Hematopoietic multipotent progenitor cell (in vitro differentiated cells): ENCODE measurements at regions not wholly inside any gene's neighbourhood (a gene's known extent, or its start where the extent isn't known, plus 50 kb on each side); places are given as distances from the start of the nearest gene placed in this dataset.

ENCODE experiments used
- DNase-seq, 3 donors: peaks; one replicate each; pipeline ENCODE4 v3.0.0-alpha.2; 2011 to 2015; ENCODE audit warnings: low read depth in 2 of 3, low spot score in 2 of 3

DNA sequence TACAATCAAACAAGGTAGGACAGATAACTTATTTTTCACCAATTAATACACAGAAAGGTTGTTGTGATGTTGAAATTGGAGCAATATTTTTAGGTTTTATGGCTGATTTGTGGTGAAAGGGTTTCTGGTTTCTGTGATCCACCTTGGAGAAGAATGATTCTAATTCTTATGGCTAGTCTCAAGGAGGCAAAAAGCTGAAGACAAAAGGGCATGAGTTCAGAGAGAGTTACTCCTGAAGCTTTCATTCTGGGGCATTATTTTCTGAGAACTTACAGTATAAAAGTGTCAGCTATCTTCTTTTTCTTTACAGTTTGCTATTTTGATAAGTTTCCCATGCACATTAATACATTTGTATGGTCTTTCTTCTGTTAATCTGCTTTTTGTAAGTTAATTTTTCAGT is 372.4 kb upstream of the CCDC179 start:
- no peak for DNase-seq

DNA sequence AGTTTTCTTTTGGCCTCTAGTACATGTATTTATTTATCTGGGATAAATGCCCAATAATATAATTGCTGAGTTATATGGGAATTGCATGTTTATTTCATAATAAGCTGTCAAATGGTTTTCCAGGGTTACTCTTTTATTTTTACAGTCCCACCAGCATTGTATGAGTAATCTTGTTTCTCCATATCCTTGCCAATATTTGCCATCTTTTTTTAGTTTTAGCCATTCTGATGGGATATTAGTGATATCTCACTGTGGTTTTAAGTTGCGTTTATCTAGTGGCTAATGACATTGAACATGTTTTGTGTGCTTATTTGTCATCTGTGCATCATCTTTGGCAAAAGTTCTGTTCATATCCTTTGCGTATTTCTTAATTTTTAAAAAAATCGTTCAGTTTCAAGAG is 372.8 kb upstream of the CCDC179 start:
- DNase-seq: no peak

DNA sequence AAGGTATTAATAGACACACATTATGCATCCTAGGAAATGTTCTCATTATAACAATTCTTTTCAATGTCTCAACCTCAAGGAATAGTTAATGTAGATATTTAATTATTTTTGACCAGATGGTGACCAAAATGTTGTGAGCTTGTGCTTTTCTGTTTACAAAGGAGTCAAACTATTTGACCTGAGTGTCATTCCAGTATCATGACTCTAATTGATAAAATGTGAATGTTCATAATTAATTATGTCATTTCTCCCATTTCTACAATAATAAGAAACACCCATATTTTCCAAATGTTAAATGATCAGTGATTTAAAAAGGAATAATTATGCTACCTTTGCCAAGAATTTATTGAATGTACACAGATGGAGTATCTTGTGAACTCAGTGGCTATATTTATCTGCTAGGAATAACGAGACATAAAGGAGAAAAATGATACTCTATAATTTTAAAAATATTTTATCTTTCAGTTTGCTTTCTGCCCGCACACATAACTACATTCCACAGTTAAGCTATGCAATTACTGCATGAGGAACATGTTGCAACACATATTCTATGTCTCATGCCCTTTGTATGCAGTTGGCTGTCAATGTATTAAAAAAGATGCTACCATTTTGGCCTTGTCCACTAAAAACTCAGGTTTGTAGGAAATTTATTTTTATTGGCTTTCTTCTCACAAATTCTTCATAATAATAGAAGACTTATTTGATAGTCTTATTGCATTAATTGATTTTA is 376.7 kb upstream of the CCDC179 start:
- DNase-seq: no peak

DNA sequence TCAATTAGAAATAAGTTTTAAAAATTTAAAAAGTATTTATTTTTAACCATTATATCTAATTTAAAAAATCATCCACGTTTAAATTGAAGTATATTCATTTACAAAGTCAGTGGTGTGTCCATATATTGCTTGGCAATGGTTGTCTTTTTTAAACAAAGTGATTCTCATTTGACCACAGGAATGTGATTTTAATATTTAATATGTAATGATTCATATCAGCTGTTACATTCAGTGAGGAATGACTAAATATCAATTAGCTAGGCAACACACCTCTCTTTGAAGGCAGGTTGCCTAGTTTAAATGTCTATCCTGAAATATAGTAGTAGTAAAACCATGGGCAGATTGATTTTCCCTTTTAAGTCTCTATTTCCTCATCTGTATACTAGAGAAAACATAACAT is 392.2 kb upstream of the CCDC179 start:
- no peak for DNase-seq

DNA sequence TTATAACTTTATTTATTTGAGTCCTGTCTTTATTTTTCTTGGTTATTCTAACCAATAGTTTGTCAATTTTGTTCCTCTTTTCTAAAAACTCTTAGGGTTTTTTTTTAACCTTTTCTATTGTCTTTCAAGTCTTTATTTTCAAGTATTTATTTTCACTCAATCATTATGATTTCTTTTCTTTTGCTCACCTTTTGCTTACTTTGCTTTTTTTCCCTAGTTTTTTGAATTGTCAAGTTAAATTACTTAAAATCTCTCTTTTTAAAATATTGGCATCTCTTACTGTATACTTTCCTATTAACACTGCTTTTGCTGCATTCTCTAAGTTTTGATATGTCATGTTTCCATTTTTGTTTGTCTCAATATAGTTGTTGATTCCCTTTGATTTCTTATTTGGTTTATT is 396.8 kb upstream of the CCDC179 start:
- no peak for DNase-seq

DNA sequence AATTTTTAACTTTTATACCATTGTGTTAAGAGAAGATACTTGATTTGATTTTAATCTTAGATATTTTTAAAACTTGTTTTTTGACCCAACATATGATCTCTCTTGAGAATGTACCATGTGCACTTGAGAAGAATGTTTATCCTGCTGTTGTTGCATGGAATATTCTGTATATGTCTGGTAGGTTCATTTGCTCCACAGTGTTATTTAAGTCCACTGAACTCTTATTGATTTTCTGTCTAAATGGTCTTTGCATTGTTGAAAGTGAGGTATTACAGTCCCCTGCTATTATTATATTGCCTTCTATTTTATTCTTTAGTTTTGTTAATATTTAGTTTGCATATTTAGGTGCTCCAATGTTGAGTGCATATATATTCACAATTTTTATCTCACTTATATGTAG is 397.3 kb upstream of the CCDC179 start:
- no peak for DNase-seq

DNA sequence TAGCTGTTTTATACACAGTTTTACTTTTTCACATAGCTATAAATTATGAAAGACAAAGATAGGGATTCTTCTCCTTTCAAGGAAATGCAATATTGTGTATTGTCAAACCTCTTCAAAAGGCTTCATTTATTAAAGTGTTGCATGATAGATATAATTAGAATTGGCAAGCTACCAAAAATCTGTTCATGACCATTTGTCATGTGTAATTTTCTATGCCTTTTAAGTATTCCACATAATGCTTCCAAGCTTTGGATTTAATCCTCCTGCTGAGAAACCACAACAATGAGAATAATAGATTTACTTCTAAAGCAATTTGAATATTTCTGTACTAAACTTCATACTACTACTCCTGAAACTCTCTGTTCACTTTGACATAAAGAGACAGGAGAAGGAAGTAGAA is 403.2 kb upstream of the CCDC179 start:
- no peak for DNase-seq

DNA sequence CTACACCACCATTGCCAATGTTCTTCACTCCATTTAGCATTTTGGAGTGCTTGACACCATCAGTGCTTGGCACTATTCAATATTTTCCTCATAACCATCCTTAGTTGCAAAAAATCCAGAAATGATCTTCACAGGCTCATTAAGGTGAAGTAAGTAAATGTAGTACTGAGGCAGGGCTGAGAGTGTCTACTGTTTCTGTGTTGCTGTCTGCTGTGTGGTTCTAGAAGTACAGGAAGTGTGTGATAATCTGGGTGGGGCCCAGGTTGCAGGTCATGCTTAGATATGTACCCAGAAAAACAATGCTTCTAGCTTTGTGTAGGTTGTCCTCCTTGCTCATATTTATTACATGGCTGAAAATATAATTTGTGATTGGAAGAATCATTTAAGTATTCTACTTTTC is 411.8 kb upstream of the CCDC179 start:
- DNase-seq: no peak

DNA sequence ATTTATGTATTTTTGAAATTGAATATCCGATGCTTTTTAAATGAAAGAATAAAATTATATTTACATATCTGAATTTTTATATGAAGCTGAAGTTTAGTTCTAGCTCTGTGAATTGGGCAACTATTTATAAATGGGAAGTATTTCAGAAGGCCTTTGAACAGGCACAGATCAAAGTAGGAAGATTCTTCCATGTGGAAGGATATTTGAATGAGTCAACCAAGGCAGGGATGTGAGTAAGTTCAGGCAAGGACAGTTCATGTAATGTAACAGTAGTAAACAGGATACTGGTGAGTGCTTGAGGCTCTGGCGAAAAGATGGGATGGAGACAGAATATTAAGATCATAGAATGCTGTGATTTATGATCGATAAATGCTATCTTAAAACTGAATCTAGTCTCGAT is 417.8 kb upstream of the CCDC179 start:
- no peak for DNase-seq

DNA sequence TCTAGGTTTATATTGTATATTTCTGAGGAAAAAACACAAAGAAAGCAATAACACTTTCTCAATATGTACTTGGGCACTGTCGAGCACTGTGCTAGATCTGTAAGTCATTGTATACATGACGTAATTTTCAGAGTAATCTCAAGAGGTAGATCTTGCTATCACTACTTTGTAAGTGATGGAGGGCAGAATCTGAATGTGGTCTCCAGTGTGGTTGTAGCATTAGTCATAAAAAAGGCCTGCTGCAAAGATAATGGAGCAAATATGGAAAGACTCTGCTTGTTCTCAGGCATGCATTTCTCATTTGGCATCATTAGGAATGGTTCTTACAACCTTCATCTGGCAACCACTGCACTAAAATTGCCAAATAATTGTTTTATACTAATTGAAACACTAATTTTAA is 419.8 kb upstream of the CCDC179 start:
- no peak for DNase-seq

DNA sequence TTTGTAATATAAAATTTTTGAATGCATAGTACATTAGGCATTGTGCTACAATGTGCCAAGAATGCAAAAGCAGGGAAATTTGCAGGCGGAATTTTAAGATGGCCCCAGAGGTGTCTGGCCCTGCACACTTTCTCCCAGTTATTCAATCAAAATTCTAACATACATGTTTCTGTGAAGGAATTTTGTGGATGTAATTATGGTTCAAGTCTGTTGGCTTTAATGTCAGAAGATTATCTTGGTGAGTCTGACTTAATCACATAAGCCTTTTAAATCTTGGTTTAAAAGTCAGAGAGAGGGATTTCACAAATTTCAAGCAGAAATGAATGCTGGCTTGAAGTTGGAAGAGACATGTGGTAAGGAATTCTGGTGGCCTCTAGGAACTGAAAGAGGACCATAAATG is 423.4 kb upstream of the CCDC179 start:
- no peak for DNase-seq

DNA sequence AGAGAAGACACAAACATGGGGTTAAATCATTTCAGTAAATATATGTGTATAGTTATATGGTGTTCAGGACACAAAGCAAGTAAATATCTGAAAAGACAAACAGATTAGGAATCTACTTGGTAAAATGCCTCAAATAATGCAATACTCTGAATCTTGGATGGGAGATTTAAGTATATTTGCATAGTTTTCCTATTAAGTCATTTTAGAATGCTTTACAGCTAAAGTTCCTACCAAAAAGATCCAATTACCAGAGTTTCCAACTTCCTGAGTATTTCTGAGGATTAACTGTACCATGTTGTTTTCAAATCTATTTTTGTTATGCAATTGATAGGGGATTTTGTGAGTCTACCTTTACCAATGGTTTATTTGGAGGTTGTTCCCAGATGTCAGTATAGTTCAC is 424.4 kb upstream of the CCDC179 start:
- no peak for DNase-seq

DNA sequence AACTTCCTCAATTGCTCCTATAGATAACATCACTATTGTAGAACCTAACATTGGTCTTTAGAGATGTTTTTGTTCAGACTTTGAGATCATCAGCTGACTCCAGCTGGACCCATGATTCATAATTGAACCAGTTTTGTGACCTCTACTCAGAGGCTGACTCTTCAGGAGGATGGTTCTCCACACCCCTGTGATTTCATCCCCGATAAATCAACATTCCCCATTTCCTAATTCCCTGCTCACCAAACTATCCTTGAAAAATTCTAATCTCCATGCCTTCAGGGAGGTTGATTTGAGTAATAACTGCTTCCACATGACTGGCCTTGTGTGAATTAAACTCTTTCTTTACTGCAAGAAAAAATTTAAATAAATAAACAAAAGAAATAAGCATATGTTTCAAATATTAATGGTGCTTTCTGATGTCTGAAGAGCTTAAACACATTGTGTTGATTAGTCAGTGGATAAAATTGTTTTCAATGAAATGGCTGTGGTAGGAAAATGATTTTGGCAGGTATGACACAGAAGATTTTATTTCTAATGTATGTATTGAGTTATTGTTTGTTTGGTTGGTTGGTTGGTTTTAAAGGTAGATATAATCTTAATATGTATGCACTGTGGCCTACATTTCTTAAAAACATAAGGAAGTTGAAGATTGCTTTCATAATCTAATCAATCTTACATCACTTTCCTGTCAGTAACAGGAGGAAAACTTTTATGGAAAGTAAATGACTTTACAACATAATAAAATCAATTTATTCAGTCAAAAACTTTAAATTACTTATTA is 427.9 kb upstream of the CCDC179 start:
- DNase-seq: no peak

DNA sequence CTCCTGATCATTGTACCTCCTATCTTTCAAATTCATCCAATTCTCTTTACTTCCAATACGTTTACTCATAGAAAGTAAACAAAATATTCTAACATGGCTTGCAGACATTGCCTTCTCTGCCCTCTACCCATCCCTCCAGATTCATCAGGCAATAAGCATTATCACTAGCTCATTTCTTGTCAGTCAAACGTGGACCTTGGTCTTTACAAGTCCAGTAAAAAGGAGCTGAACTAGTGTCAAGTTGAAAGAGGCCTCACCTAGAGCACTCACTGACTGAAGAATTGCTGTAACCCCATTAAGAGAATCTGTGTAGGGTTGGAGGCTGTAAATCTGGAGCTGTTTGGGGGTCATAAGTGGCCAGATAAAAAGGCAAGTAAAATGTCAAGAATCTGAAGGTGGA is 435.0 kb upstream of the CCDC179 start:
- DNase-seq: no peak

DNA sequence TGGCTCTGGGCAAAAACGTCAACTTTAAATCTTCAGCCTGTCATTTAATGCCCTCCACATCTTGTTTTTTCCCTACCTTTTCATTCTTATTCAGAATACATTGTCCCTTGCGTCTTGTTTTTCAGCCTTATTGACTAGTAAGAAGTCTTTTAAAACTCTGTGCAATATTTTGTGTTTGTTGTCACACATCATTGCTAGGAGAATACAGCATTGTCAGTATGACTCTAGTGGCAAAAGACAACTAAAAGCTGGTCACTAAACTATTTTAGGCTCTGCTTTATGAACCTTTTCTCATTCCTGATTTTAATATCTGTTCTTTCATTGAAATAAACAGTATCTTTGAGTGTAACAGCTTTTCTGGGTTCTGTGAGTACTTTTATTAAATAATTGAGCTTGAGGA is 447.8 kb upstream of the CCDC179 start:
- no peak for DNase-seq

DNA sequence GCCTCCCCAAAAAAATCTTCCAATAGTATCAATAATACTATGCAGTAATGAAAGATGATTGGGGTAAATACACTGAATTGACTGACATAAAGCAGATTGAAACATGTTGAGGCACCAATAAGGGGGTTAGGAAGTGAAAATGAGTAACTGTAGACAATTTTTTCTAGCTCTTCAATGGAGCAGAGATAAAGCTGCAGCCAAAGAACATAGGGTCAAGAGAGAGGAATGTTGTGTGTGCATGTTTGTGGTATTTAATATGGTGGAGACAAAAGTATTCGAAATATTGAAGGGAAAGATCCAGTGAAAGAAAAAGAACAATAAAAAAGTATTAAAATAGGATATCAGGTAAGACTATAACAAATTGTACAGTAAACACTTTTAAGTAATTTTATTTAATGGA is 450.0 kb upstream of the CCDC179 start:
- no peak for DNase-seq

DNA sequence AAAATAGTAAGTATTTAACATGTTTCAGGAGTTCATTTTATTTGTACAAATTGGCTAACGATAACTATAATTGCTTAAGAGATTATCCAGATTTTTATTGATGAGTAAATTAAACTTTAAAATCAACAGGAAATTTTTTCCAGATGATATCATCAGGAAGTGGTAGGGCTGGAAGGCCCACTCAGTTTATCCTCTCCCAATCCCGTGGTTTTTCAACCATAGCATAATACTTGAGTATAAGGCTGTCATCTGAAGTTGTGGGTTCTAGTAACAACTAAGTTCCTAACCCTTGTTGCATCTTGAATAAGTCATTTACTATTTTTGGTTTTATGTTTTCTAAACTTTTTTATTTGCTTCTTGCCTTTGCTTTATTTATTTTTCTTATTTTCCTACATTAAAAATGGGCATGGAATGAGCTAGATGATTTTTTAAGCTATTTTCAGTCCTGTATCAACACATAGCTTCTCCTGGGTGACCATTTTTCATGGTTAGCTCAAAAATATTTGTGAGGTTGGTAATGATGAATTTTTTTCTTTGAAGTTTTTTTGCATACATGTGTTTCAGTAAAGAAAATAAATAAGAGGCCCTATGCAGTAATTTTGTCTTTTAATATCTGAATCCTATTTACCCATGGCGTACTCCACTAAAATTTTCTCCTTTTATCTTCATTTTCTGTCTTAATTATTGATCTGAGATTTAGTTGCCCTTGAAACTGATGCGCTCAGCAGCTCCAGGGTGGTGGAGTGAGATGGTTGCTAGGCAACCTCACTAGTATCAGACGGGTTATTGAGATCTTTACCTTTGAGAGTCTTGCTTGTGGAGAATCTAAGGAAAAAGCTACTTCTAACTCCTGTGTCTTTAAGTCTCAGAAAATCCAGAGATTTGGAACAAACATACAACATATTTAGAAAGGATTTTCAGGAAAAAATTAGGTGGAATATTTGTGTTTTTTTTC is 452.0 kb upstream of the CCDC179 start:
- no peak for DNase-seq

DNA sequence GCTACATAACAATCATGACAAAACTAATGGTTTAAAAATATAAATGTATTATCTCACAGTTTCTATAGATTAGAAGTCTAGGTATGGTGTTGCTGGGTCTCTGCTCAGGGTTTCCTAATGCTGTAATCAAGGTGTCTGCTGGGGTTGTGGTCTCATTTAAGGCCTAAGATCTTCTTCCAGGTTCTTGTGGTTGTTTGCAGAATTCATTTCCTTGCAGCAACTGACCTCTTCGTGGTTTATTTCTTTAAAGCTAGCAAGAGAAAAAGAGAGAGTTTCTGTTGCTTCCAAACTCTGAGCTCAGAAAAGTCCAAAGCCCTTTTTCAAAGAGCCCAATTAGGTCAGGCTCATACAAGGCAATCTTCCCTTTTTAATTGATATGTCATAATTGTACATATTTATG is 452.7 kb upstream of the CCDC179 start:
- DNase-seq: no peak

DNA sequence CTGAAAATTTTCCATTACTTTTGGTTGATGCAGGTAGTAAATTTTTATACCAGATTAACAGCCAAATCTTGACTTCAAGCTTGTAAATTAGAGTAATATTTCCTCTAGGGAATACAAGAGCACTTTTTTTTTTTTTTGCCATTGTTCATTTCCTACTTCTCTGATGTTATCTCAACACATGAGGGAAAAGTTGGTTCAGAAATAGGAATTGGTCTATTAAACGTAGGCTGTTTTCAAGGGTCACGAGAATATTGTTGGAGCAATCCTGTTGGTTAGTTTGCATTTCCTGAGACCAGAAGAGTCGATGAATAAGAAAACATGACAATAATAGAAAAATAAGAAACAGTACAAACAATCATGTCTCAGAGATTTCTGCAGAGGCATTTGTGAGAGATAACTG is 453.9 kb upstream of the CCDC179 start:
- DNase-seq: no peak

DNA sequence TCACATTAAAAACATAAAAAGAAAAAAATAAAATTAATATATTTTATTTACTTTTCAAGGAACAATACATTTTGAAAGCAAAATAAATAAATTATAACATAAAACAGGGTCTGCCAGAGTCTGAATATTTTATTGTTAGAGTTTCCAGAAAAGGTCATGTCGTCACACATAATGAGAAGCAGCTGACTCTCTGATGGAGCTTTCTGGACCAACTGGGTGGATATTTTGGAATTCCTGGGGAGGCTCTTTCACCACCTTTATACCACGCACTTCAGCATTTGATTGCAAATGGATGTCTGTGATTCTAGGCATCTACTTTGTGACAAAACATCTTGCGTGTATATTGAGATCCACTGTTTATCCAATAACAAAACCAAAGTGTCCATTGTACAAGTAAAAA is 455.0 kb upstream of the CCDC179 start:
- DNase-seq: no peak

DNA sequence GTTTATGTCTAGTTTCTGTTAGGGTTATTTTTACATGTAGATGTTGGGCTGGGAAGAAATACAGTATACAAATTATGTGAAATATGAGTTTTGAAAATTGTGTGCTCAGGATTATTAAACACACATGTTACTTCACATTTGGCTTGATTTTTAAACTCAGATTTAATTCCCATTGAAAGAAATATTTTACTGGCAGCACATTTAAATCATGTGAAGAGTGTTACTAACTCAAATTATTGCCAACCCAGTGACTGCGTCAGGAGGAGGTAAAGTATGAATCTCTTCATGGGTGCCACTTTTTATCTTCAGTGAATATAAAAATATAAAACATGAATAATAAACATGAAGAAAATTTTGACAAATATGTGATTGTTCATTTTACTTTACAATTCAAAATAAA is 457.5 kb upstream of the CCDC179 start:
- DNase-seq: no peak
